ENCODE measurements at regions not wholly inside any gene's neighbourhood (a gene's known extent, or its start where the extent isn't known, plus 50 kb on each side); places are given as distances from the start of the nearest gene placed in this dataset.

DNA sequence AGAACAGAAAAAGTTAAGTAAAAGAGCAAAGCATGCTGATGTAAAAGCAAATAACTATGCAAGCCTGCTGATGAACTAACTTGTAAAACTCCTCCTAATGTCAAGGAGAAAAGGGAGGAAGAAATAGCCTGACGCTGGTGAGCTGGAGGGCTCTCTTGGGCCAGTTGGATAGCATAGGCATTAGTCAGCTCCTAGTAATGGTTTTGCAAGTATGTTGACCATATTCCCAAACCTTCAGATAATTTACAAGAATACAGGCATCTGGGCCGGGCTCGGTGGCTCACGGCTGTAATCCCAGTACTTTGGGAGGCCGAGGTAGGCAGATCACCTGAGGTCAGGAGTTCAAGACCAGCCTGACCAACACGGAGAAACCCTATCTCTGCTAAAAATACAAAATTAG, 871.4 kb downstream of the C12orf50 start:
- Mint-ChIP-seq H3K9me3 (ENCODE audit: low read depth) (no peaks in the 10 kb centered on the region), H3K27ac (ENCODE audit: unreplicated experiment) (peak overlapping the region; percentile 27), H3K27me3 (ENCODE audit: low read depth) (no peaks in the 10 kb centered on the region), H3K36me3 (ENCODE audit: low read depth) (no peaks in the 10 kb centered on the region), H3K4me3 (ENCODE audit: unreplicated experiment) (no peak overlapping the region), H3K4me1 (ENCODE audit: low read depth) (peaks cover 11% of the 10 kb centered on the region)
- DNase-seq (ENCODE audit: low spot score) = no peak
- TF ChIP-seq CTCF (IDR thresholded peaks at IDR 0.05) = no peak

GRCh38 chr12:87155621-87156020, 873.6 kb downstream of the C12orf50 start:
- H3K4me1 Mint-ChIP-seq (ENCODE audit: low read depth) = peaks cover 24% of the 10 kb centered on the region
- no peaks in the 10 kb centered on the region for H3K27me3 Mint-ChIP-seq (ENCODE audit: low read depth)
- peaks cover under 1% of the 10 kb centered on the region for H3K36me3 Mint-ChIP-seq (ENCODE audit: low read depth)
- no peaks in the 10 kb centered on the region for H3K9me3 Mint-ChIP-seq (ENCODE audit: low read depth)
- no peak overlapping the region for H3K27ac Mint-ChIP-seq (ENCODE audit: unreplicated experiment)
- no peak for DNase-seq (ENCODE audit: low spot score)
- no peak for TF ChIP-seq CTCF (IDR thresholded peaks at IDR 0.05)
- no peak overlapping the region for H3K4me3 Mint-ChIP-seq (ENCODE audit: unreplicated experiment)

DNA sequence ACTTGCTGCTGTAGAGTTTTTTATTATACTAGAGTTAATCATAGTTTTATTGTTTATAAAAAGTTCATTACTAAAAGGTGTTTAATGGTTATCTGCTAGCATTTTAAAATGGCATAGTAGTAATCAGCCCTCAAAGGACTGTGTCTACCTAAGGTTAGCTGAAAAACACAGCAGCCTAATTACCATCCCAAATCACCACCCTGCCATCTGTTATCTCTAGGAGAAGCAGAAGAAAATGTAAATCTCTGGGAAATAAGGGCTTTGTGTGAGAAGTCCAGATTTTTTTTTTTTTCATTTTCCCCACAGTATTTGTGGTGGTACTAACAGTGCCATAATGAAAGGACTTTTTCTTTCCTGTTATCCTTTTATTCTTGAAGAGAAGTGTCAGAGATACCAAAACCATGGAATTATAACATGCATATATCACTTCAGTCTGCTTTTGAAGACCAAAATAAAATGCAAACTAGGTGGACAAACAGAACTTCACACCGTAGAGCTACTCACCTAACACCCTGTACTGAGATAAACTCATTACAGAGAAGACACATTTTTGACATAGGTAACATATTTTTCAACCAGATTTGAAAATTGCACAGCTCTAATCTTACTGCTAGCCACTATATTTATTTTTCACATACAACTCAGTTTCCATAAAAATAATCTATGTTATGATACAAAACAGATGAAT, 876.2 kb downstream of the C12orf50 start:
- Mint-ChIP-seq H3K4me3 (ENCODE audit: unreplicated experiment) (no peak overlapping the region), H3K27ac (ENCODE audit: unreplicated experiment) (no peak overlapping the region), H3K4me1 (ENCODE audit: low read depth) (peaks cover 24% of the 10 kb centered on the region), H3K36me3 (ENCODE audit: low read depth) (peaks cover 4% of the 10 kb centered on the region), H3K27me3 (ENCODE audit: low read depth) (peaks cover 8% of the 10 kb centered on the region), H3K9me3 (ENCODE audit: low read depth) (peaks cover 12% of the 10 kb centered on the region)
- TF ChIP-seq CTCF (IDR thresholded peaks at IDR 0.05) = no peak
- DNase-seq (ENCODE audit: low spot score) = no peak

GRCh38 chr12:87152075-87152474, 877.1 kb downstream of the C12orf50 start:
- Mint-ChIP-seq H3K9me3 (ENCODE audit: low read depth) (peaks cover 13% of the 10 kb centered on the region), H3K27me3 (ENCODE audit: low read depth) (peaks cover 9% of the 10 kb centered on the region), H3K4me3 (ENCODE audit: unreplicated experiment) (no peak overlapping the region), H3K4me1 (ENCODE audit: low read depth) (peaks cover 21% of the 10 kb centered on the region), H3K36me3 (ENCODE audit: low read depth) (peaks cover 4% of the 10 kb centered on the region), H3K27ac (ENCODE audit: unreplicated experiment) (no peak overlapping the region)
- TF ChIP-seq CTCF (IDR thresholded peaks at IDR 0.05) = no peak
- DNase-seq (ENCODE audit: low spot score) = no peak

DNA sequence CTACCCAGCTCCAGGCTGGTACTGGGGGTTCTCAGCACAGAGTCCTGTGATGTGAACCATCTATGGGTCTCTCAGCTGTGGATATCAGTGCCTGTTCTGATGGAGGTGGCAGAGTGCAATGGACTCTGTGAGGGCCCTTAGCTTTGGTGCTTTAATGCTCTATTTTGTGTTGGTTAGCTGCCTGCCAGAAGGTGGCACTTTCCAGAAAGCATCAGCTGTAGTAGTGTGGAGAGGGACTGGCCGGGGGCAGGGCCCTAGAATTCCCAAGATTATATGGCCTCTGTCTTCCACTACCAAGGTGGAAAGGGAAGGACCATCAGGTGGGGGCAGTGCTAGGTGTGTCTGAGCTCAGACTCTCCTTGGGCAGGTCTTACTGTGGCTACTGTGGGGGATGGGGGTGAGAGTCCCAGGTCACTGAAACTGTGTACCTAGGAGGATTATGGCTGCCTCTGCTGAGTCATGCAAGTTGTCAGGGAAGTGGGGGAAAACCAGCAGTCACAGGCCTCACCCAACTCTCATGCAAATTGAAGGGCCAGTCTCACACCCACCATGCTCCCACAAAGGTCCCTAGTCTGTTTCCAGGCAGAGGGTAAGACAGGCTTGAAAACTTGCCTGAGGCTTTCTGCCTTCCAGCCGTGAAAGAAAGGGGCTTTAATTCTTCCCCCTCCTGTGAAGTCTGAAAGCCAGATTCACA, 878.1 kb downstream of the C12orf50 start:
- H3K4me1 Mint-ChIP-seq (ENCODE audit: low read depth) = peaks cover 21% of the 10 kb centered on the region
- peaks cover 17% of the 10 kb centered on the region for H3K9me3 Mint-ChIP-seq (ENCODE audit: low read depth)
- no peak overlapping the region for H3K27ac Mint-ChIP-seq (ENCODE audit: unreplicated experiment)
- H3K36me3 Mint-ChIP-seq (ENCODE audit: low read depth) = peaks cover 4% of the 10 kb centered on the region
- H3K27me3 Mint-ChIP-seq (ENCODE audit: low read depth) = peaks cover 9% of the 10 kb centered on the region
- TF ChIP-seq CTCF (IDR thresholded peaks at IDR 0.05) = no peak
- DNase-seq (ENCODE audit: low spot score) = no peak
- no peak overlapping the region for H3K4me3 Mint-ChIP-seq (ENCODE audit: unreplicated experiment)
